ENCODE measurements at regions not wholly inside any gene's neighbourhood (a gene's known extent, or its start where the extent isn't known, plus 50 kb on each side); places are given as distances from the start of the nearest gene placed in this dataset.

DNA sequence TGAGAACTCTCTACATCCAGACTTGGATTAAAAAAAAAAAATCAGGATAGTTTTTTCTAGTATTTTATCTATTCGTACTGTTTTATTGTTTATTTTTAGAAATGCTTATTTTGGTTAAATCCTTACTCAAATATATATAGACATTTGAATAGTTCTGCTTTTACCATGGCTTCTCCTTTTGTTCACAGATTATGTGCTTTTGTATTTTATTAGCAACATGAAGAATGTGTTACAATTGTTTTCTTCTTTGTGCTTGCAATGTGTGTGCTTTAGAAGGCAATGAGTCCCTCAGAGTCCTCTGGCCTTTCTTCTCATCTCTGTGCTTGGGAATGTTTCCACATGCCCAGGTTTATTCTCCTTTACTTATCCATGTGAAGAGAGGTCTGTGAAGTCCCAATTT lies 324.0 kb downstream of the KCNRG start:
- TF ChIP-seq, protein P1, sequence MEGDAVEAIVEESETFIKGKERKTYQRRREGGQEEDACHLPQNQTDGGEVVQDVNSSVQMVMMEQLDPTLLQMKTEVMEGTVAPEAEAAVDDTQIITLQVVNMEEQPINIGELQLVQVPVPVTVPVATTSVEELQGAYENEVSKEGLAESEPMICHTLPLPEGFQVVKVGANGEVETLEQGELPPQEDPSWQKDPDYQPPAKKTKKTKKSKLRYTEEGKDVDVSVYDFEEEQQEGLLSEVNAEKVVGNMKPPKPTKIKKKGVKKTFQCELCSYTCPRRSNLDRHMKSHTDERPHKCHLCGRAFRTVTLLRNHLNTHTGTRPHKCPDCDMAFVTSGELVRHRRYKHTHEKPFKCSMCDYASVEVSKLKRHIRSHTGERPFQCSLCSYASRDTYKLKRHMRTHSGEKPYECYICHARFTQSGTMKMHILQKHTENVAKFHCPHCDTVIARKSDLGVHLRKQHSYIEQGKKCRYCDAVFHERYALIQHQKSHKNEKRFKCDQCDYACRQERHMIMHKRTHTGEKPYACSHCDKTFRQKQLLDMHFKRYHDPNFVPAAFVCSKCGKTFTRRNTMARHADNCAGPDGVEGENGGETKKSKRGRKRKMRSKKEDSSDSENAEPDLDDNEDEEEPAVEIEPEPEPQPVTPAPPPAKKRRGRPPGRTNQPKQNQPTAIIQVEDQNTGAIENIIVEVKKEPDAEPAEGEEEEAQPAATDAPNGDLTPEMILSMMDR (conservative IDR thresholded peaks at IDR 0.05 in 1 of 2, IDR thresholded peaks at IDR 0.05 in 1 of 2; ENCODE audit: low read depth in 1 of 2, low read length in 2 of 2): no peak
- TF ChIP-seq EZH2 (IDR thresholded peaks at IDR 0.05; ENCODE audit: low read length, missing control alignments): no peak

Data from fibroblast of lung (primary cell).